ENCODE measurements at regions not wholly inside any gene's neighbourhood (a gene's known extent, or its start where the extent isn't known, plus 50 kb on each side); places are given as distances from the start of the nearest gene placed in this dataset.

DNA sequence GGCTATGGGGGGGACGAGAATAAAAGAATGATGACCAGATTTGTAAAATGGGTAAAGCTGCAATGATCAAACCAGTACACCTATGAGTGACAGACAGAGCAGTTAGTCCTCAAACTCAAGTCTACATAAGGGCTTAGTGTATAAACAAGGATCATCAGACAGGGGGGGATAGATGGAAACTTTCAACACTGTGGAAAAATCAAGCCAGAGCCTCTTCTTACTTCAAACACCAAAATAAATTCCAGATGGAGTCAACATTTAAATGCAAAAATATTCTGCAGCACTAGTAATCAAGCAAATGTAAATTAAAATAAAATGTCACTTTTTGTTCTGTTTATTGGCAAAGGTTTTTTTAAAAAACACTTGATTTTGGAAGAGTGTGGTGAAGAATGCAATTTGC, 205.9 kb upstream of the RGMA start:
- DNase-seq, result no peak

DNA sequence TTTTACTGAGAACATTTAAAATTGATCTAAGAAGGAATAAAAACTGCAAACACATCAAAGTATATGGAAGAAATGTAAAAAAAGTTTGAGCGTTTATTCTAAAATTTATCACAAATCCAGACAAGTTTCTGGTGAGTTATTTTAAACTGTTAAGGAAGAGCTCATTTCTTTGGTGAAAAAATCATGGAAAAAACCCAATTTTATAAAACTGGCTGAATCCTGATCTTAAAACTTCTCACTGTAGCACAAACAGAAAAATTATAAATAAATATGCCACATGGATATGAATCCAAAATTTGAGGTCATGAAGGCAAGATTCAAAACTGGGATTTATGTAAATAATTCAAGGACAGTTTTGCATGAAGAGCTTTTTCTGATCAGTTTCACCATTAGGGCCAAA, 205.1 kb upstream of the RGMA start:
- no peak for DNase-seq

- DNase-seq, result no peak
Measured at GRCh38 chr15:93291380-93291779, 202.4 kb upstream of the RGMA start.

DNA sequence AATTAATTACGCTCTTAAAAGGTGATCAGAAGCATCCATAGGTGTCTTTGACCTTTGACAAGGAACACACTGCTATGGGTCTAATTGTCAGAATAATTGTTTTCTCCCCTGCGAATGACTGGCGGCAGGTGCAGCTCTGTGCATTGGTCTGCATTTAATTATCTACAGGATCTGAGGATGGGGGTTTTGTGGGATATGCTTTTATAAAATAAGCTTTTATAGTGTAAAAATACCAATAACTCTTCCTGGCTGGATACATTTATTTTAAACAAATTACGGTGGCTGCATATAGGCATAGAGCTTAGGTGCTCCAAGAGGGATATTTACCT, 201.6 kb upstream of the RGMA start:
- DNase-seq, result no peak

GRCh38 chr15:93289941-93290617, 201.1 kb upstream of the RGMA start:
- DNase-seq, result no peak

DNA sequence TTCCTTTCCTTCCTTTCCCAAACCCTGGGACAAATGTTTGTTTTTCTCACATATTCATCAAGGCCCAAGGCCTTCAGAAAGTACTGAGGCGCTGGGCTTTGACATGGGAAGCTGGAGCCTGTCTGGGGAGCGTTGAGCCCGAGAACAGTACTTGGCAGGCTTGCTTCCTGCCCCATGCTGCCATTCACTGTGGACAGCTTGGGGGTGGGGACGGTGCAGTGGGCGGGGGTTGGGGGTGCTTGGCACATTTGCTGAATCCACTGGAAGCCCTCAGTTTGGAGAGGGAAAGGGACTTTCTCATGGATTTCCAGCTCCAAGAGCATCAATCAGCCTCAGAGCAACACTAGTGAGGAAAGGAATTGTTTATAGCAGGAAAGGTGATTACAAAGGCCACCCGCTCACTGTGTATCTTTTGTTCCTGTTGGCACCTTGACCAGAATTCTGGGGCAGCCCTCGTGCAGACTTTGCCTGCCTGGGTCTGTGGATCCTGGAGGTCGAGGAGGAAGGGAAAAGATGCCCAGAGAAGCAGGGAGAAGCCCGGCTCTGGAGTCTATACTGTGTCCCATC, 199.8 kb upstream of the RGMA start:
- DNase-seq, result no peak

DNA sequence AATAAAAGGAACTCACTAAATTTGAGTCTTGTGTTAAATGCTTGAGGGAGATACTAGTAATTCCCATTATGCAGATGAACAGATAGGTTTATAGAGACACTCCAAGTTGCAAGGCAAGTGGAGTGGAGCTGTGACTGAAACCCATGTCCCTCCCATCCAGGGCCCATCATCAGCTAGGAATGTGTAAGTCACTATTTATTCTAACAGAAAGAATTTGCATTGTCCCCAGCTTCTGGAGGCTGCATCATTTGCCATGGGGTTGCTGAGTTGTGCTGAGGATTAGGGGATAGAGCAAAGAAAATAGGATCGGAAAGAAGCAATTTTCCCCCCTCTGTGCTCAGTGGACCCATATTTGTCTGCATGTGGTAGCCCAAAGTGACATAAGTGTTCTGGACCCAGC, 197.4 kb upstream of the RGMA start:
- no peak for DNase-seq

- DNase-seq, result no peak
Measured at GRCh38 chr15:93283854-93284253, 194.8 kb upstream of the RGMA start.

GRCh38 chr15:93282808-93283207, 193.8 kb upstream of the RGMA start:
- no peak for DNase-seq

- DNase-seq, result no peak
Measured at GRCh38 chr15:93278783-93279182, 189.8 kb upstream of the RGMA start.

- DNase-seq, result no peak
Measured at GRCh38 chr15:93278006-93278405, 189.0 kb upstream of the RGMA start.

DNA sequence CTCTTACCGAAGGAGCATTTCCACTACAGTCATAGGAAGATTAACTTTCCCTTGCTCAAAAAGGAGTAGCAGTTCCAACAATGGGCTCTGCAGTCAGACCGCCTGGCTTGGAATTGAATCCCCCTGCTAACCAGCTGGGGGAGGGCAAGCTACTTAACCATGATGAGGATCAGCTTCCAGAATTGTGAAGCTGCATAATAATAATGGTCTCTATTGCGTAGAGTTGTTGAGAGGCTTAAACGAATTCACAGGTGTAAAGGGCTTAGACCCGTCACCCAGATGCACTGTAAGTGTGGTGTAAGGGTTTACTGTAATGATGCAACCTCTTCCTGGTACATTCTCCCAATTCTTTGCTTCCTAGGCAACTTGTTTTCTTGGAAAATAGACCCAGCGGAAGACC, 185.2 kb upstream of the RGMA start:
- no peak for DNase-seq

GRCh38 chr15:93271871-93272270, 182.9 kb upstream of the RGMA start:
- no peak for DNase-seq

GRCh38 chr15:93270937-93271467, 182.0 kb upstream of the RGMA start:
- no peak for DNase-seq

DNA sequence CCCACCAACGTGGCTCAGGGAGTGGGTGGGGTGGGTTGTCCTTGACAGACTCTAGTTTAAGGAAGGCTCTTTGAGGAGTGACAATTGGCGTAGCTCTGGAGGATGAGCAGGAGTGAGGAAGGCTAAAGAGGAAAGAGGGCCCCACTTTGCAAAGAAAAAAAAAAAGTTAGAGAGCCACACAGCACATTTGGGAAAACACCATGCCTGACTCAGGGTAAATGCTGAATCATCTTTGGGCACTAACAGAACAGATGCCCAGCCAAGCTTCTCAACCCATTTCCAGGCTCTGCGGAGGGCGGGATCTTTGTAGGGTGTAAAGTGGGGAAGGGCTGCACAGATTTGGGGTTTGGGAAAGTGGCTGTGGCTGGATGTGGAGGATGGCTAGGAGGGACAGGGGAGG, 179.1 kb upstream of the RGMA start:
- DNase-seq, result no peak

GRCh38 chr15:93266291-93266690, 177.3 kb upstream of the RGMA start:
- no peak for DNase-seq

DNA sequence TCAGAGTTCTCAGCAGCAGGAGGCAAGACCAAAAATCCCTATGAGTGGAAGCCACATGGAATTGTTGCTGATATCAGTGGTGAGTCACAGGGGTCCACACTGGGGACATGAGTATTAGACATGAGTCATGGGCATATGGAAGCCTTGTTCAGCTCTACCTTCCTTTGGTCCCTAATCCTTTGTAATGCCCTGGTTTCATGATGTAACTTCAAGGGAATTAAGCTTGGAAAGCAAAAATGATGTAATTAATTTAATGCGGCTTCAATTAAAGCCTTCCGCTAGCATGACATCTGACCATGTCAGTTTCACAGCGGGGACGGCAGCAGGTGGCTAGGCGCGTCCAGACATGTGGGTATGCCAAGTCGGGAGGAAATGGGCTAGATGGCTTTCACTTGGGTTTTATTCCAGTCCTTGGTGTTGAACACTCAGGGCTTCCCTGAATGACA, 176.1 kb upstream of the RGMA start:
- no peak for DNase-seq

DNA sequence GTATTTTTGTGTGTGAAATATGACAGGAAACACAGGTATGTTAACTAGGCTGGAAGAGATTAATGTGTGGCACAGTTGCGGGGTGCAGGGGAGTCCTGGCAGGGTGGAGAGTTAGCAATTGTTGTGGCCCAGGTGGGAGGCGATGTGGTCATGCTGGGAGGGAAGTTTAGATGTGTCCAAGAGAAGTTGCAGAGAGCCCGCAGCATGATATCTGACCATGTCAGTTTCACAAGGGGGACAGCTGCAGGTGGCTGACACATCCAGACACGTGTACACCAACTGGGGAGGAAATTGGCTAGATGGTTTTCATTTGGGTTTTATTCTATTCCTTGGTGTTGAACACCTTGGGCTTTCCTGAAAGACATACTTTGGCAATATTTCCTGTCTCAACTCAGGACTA, 172.8 kb upstream of the RGMA start:
- no peak for DNase-seq

- no peak for DNase-seq
Measured at GRCh38 chr15:93257920-93258319, 168.9 kb upstream of the RGMA start.

GRCh38 chr15:93253681-93254080, 164.7 kb upstream of the RGMA start:
- DNase-seq, result no peak

- DNase-seq, result no peak
Measured at GRCh38 chr15:93252780-93253179, 163.8 kb upstream of the RGMA start.

GRCh38 chr15:93250950-93251349, 161.9 kb upstream of the RGMA start:
- no peak for DNase-seq

- no peak for DNase-seq
Measured at GRCh38 chr15:93250209-93250608, 161.2 kb upstream of the RGMA start.

DNA sequence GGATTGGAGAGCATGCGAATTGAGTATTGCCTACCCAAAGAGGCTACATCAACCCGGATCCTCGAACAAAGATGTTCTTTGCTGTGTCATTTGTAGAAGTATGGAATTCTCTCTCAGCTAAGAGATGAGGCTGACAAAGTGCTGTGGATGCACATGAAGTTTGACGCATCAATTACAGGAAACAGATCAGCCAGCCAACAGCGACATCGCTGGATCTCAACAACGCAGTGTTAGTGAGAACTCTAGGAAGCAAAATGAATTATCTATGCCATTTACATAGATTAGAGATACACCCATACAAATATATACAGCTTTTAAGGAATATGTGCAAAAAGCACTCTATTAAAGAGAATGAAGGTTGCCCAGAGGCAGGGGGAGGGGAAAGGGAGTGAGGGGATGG, 160.6 kb upstream of the RGMA start:
- DNase-seq, result no peak

Data from CD4-positive, alpha-beta T cell treated with Interleukin-17A for 4 hours (primary cell).